ENCODE measurements at regions not wholly inside any gene's neighbourhood (a gene's known extent, or its start where the extent isn't known, plus 50 kb on each side); places are given as distances from the start of the nearest gene placed in this dataset.
"Not testable (repeated sequence)": the region's sequence is repeated elsewhere in the genome, so short reads cannot be mapped to it uniquely, and the experiment has no call there.

DNA sequence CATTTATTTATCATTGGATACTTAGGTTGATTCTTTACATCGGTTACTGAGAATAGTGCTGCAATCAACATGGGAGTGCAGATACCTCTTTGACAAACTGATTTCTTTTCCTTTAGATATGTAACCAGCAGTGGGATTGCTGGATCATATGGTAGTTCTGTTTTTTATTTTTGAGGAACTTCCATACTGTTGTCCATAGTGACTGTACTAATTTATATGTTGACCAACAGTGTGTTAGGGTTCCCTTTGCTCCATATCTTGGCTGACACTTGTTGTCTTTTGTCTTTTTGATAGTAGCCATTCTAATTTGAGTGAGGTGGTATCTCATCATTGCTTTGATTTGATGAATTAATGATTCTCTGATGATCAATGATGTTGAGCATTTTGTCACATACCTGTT lies 137.3 kb upstream of the PITX1 start:
- DNase-seq, result no peak
- Mint-ChIP-seq H3K9me3 (no peaks in the 10 kb centered on the region), H3K27me3 (peaks cover 76% of the 10 kb centered on the region), H3K27ac (no peak overlapping the region), H3K4me1 (no peaks in the 10 kb centered on the region), H3K4me3 (no peak overlapping the region), H3K36me3 (no peaks in the 10 kb centered on the region)
- CTCF ChIA-PET, result no interaction called here

DNA sequence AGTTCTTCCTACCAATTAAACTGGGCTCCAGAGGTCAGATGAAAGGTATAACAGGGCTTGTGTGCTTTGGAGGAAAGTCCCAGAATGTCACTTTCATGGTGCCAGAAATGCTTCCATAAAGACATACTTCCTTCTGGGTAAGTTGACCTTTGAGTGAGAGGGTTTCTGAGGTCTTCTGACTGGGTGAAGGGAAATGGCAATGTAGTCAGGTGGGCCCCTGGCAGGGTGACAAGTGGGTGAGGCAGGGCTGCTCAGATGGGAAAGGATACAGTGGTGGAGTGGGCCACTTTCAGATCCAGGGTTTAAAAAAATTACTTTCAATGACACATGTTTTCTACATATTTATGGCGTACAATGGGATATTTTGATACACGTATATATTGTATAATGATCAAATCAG lies 136.5 kb upstream of the PITX1 start:
- Mint-ChIP-seq H3K36me3 (no peaks in the 10 kb centered on the region), H3K4me1 (no peaks in the 10 kb centered on the region), H3K9me3 (no peaks in the 10 kb centered on the region), H3K27ac (no peak overlapping the region), H3K4me3 (no peak overlapping the region), H3K27me3 (peaks cover 74% of the 10 kb centered on the region)
- no peak for DNase-seq
- CTCF ChIA-PET, result no interaction called here

DNA sequence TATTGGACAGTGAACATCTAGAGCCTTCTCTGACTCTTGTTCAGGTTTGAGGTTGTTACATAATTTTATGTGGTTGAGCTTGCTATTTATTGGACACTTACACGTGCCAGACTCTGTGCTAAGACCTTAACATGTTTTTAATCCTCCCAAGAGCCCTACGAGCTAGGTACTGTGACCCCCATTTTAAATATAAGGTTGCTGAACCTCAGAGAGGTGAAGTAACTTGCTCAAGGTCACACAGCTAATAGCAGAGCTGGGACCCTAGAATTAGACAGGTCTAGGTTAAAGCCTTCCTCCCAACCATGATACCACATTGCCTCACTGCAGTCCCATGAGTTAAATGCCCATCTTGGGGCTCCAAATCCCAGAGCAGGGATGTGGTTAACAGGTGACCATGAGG lies 135.7 kb upstream of the PITX1 start:
- CTCF ChIA-PET, result no interaction called here
- H3K4me3 Mint-ChIP-seq, result no peak overlapping the region
- H3K4me1 Mint-ChIP-seq, result no peaks in the 10 kb centered on the region
- H3K36me3 Mint-ChIP-seq, result no peaks in the 10 kb centered on the region
- no peaks in the 10 kb centered on the region for H3K9me3 Mint-ChIP-seq
- DNase-seq, result no peak
- H3K27ac Mint-ChIP-seq, result no peak overlapping the region
- H3K27me3 Mint-ChIP-seq, result peaks cover 72% of the 10 kb centered on the region

DNA sequence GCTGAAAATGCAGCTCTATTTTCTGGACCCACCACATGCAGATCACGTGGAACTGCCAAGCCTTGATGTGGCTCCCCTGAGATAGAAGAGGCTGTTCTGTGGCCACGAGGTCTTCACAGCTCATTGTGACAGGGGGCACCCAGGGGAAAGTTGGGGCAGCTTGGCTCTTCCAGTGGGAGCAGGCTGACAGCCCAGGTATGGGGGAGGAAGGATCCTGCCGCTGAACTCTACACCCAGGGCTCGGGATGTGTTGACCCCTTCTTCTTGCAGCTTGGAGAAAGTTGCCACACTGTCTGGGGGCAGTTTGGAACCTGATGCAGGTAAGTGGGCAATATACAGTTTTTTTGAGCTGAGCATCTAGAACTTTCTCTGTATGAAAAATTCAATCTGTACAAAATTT lies 133.6 kb upstream of the PITX1 start:
- CTCF ChIA-PET, result no interaction called here

DNA sequence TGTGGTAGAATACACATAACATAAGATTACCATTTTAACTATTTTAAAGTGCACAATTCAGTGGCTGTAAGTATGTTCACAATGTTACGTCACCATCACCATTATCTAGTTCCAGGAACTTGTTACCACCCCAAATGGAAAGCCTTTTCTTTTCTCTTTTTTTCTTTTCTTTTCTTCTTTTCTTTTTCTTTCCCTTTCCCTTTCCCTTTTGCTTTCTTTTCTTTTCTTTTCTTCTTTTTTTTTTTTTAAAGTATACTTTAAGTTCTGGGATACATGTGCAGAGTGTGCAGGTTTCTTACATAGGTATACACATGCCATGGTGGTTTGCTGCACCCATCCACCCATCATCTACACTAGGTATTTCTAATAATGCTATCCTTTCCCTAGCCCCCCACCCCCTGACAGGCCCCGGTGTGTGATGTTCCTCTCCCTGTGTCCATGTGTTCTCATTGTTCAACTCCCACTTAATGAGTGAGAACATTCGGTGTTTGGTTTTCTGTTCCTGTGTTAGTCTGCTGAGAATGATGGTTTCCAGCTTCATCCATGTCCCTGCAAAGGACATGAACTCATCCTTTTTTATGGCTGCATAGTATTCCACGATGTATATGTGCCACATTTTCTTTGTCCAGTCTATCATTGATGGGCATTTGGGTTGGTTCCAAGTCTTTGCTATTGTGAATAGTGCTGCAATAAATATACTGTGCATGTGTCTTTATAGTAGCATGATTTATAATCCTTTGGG lies 131.0 kb upstream of the PITX1 start:
- CTCF ChIA-PET, H3K27ac Mint-ChIP-seq, H3K36me3 Mint-ChIP-seq, H3K4me3 Mint-ChIP-seq, H3K4me1 Mint-ChIP-seq, H3K9me3 Mint-ChIP-seq, DNase-seq: not testable (repeated sequence)
- H3K27me3 Mint-ChIP-seq, result peaks cover 63% of the 10 kb centered on the region

More for the DNA sequence above, 133.6 kb upstream of the PITX1 start:
- no peak for DNase-seq
- Mint-ChIP-seq H3K27me3 (peaks cover 62% of the 10 kb centered on the region), H3K4me1 (no peaks in the 10 kb centered on the region), H3K36me3 (no peaks in the 10 kb centered on the region), H3K9me3 (no peaks in the 10 kb centered on the region), H3K27ac (no peak overlapping the region), H3K4me3 (no peak overlapping the region)

DNA sequence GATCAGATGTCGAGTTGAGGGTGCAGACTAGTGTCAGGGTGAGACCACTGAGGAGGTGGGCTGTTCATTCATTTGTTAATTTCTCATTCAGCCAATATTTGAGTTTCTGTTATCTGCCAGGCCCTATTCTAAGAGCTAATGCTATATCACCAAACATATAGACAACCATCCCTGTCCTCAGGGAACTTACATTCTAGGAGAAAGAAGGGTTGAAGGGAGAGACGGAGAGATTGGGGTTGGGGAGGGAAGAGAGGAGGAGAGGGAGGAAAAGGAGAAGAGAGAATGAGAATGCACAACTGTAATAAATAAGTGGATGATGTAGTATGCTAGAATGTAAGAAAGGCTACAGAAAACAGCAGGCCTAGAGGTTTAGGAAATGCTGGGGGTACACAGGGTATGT lies 129.9 kb upstream of the PITX1 start:
- H3K27ac Mint-ChIP-seq, result no peak overlapping the region
- CTCF ChIA-PET, result no interaction called here
- no peaks in the 10 kb centered on the region for H3K4me1 Mint-ChIP-seq
- DNase-seq, result no peak
- H3K27me3 Mint-ChIP-seq, result peaks cover 62% of the 10 kb centered on the region
- H3K9me3 Mint-ChIP-seq, result peaks cover 6% of the 10 kb centered on the region
- no peaks in the 10 kb centered on the region for H3K36me3 Mint-ChIP-seq
- no peak overlapping the region for H3K4me3 Mint-ChIP-seq

DNA sequence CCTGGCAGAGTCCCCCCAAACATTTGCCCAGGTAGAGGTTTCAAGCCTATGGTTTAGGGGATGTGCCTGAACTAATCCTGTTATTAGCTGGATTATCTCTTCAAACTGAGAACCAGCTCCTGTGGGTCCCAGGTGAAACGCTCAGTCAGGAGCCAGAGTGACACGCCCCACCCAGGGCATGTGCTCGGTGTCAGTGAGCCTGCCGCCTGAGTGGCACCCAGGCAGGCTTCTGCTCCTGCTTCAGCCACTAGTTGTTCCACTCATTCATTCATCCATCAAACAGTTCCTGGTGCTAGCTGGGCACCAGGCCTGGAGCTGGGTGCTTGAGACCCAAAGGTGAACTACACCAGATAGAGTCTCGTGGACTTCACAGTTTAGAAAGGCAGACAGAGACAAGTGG lies 129.4 kb upstream of the PITX1 start:
- peaks cover 57% of the 10 kb centered on the region for H3K27me3 Mint-ChIP-seq

DNA sequence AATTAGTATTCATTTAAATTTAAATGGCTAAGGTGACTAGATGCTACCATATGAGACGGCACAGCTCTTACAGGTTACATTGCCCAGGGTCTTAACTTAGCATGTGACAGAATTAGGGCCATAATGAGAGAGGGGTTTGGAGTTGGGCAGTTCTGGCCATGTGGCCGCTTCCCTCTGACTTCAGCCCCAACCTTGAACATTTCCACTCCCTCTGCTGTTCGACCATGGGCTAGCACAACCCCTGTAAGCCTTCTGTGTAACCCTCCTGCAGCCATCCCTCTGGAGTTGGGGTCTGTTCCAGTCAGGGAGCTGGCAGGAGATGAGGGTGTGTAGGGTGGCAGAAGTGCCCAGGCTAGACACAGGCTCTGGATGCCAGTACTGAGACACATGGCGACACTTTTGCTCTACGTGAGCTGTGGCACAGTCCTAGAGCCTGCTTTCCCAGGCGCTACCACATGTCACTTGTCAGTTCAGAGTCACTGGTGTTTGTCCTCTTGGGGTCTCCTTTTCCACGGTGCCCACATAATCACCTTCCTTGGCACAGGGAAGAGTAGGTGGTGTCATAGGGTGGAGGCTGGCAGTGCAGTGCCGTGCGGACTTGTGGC lies 128.7 kb upstream of the PITX1 start:
- Mint-ChIP-seq H3K4me1 (no peaks in the 10 kb centered on the region), H3K4me3 (no peak overlapping the region), H3K27me3 (peaks cover 53% of the 10 kb centered on the region), H3K36me3 (no peaks in the 10 kb centered on the region), H3K27ac (no peak overlapping the region), H3K9me3 (peaks cover 10% of the 10 kb centered on the region)
- no peak for DNase-seq
- CTCF ChIA-PET, result no interaction called here

More for the DNA sequence above, 129.4 kb upstream of the PITX1 start:
- CTCF ChIA-PET, result no interaction called here
- no peak for DNase-seq
- no peaks in the 10 kb centered on the region for H3K36me3 Mint-ChIP-seq
- H3K27ac Mint-ChIP-seq, result no peak overlapping the region
- peaks cover 7% of the 10 kb centered on the region for H3K9me3 Mint-ChIP-seq
- H3K4me3 Mint-ChIP-seq, result no peak overlapping the region
- no peaks in the 10 kb centered on the region for H3K4me1 Mint-ChIP-seq

DNA sequence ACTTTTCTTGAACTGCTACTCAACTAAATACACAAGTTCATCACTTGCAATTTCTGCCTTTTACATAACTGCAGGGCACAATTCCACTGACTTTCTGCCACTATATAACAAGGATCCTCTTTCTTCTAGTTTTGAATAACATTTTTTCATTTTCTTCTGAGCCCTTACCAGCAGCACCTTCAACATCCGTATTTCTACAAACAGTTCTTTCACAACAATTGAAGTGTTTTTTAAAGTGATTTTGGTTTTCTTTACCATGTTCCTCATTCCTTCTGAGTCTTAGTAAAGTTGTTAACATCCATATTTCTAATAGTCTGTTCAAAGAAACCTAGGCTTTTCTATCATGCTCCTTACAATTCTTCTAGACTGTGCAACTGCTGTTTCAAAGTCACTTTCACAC lies 127.2 kb upstream of the PITX1 start:
- CTCF ChIA-PET, result no interaction called here
- H3K9me3 Mint-ChIP-seq, result peaks cover 11% of the 10 kb centered on the region
- H3K27me3 Mint-ChIP-seq, result peaks cover 39% of the 10 kb centered on the region
- H3K4me3 Mint-ChIP-seq, result no peak overlapping the region
- DNase-seq, result no peak
- no peaks in the 10 kb centered on the region for H3K36me3 Mint-ChIP-seq
- no peaks in the 10 kb centered on the region for H3K4me1 Mint-ChIP-seq
- no peak overlapping the region for H3K27ac Mint-ChIP-seq

DNA sequence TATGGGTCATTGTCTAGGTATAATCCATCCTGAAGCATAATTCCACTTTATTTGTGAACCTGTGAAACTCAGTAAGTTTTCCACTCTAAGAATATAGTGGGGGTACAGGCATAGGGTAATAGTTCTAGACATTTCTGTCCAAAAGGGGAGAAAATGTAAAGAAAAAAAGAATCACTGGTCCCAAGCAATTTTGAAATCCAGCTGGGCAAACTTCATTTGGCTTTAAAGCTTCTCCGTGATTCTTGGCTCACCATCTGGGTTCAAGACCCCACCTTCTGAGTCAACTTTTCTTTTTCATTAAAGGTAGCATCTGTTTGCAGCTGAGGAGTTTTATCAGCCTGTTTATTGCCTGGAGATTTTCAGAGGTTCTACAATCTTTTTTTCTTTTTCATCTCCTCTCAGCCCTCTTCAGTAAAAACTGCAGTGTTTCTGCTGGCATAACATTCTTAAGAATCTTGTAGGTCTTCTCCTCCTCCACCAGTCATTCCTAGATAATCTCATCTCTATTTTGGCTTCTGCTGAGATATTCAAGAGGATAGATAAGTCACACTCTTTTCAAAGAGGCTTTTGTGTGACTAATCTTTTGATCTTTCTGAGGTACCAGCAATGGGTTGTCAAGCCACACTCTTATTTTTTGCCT lies 126.1 kb upstream of the PITX1 start:
- peaks cover 41% of the 10 kb centered on the region for H3K27me3 Mint-ChIP-seq
- CTCF ChIA-PET, result no interaction called here

DNA sequence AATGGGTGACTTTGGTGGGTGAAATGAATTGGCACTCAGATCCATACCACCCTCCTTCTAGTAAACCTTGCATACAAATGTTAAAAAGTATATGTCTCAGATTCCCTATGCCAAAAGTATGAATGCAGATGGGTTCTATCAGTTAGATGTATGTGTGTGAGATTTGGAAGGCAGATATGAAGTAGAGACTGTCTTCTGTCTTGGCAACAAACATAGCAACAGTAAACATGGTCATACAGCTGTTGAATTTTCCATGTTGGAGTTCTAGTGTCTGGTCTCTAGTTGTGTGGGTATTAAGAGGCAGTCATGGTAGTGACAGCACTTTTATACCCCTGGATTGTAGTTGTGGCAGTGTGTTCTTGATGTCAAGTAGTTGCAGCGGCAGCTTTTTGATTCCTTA lies 125.6 kb upstream of the PITX1 start:
- H3K4me3 Mint-ChIP-seq, result no peak overlapping the region
- H3K36me3 Mint-ChIP-seq, result no peaks in the 10 kb centered on the region
- peaks cover 41% of the 10 kb centered on the region for H3K27me3 Mint-ChIP-seq
- no peak overlapping the region for H3K27ac Mint-ChIP-seq
- H3K9me3 Mint-ChIP-seq, result peaks cover 13% of the 10 kb centered on the region
- H3K4me1 Mint-ChIP-seq, result no peaks in the 10 kb centered on the region
- CTCF ChIA-PET, result no interaction called here
- no peak for DNase-seq

More for the DNA sequence above, 126.1 kb upstream of the PITX1 start:
- H3K27ac Mint-ChIP-seq, result no peak overlapping the region
- no peak overlapping the region for H3K4me3 Mint-ChIP-seq
- H3K4me1 Mint-ChIP-seq, result no peaks in the 10 kb centered on the region
- H3K9me3 Mint-ChIP-seq, result peaks cover 13% of the 10 kb centered on the region
- H3K36me3 Mint-ChIP-seq, result no peaks in the 10 kb centered on the region
- no peak for DNase-seq

DNA sequence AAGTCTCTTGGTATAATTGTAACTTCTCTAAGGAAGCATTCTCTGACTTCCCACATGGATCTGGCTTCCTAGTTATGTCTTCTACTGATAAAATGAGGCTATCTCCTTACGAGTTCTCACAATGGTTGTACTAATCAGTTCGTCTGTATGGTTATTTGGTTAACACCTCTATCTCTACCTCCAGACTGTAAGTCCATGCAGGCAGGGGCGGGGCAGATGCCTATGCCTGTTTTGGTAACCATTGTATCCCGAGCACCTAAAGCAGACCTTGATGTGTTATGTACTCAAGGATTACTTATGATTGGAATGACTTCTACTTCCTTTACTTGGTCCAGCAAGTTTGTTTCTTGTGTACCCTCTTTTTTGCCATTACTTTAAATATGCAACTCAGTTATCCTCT lies 125.0 kb upstream of the PITX1 start:
- Mint-ChIP-seq H3K4me1 (no peaks in the 10 kb centered on the region), H3K27ac (no peak overlapping the region), H3K9me3 (peaks cover 13% of the 10 kb centered on the region), H3K36me3 (no peaks in the 10 kb centered on the region), H3K4me3 (no peak overlapping the region), H3K27me3 (peaks cover 39% of the 10 kb centered on the region)
- CTCF ChIA-PET, result no interaction called here
- DNase-seq, result no peak

DNA sequence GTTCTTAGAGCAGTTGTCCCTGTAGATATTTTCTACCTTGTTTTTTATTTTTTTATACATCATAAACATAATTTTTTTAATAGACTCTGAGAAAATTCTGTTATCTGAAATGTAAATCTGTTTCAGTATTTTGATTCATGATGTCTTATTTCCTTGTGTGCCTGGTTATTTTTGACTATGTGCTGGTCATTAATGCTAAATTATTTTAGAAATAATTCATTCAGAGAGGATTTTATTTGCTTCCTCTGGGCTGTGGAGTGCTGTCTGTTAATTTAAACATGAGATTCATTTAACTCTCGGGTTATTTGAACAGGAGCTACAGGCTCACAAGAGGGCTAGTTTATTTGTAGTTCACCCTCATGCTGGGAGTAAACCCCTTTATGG lies 124.3 kb upstream of the PITX1 start:
- CTCF ChIA-PET, result no interaction called here
- Mint-ChIP-seq H3K36me3 (no peaks in the 10 kb centered on the region), H3K27ac (no peak overlapping the region), H3K4me3 (no peak overlapping the region), H3K4me1 (no peaks in the 10 kb centered on the region), H3K27me3 (peaks cover 40% of the 10 kb centered on the region), H3K9me3 (peaks cover 13% of the 10 kb centered on the region)
- DNase-seq, result no peak

DNA sequence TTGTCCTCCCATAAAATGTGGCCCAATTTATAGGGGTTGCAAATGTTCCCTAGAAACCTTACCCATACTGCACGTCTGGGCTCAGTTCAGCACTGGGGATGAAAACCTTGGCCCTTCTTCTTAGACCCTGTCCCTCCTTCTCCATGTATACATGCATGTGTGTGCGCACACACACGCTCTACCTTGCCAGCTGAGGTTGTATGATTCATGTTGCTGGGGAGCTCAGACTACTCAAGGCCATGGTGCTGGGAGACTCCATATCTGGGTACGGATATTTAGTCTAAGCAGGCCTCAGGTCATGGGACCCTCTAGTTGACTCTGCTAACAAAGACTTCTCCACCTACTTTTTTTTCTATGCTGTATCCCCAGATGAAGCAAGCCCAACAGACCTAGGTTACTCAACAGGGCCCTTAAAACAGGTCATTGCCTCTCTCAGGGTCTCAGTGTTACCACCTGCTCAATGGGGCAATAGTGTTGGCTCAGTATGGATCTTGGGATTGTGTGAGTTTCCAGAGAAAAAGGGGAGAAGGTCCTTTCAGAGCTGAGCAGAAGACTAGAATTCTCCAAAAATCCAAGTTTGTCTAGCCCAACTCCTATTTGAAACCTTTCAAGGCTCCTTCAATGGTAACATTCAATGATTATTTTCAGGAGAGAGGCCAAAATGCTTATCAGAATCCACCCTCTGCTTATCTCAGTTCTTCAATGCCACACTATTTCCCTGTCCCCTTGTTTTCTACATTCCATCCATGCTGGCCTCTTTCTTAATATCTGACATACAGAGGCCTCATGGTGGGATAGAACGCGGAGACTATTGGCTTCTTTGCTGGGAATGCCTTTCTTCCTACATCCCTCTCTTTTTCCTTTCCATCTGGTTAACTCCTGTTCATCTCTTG lies 123.6 kb upstream of the PITX1 start:
- DNase-seq, result no peak
- H3K27ac Mint-ChIP-seq, result no peak overlapping the region
- H3K4me1 Mint-ChIP-seq, result no peaks in the 10 kb centered on the region
- CTCF ChIA-PET, result no interaction called here
- H3K9me3 Mint-ChIP-seq, result peaks cover 13% of the 10 kb centered on the region
- peaks cover 34% of the 10 kb centered on the region for H3K27me3 Mint-ChIP-seq
- no peak overlapping the region for H3K4me3 Mint-ChIP-seq
- no peaks in the 10 kb centered on the region for H3K36me3 Mint-ChIP-seq

Data from activated naive CD4-positive, alpha-beta T cell treated with anti-CD3 and anti-CD28 coated beads, Interleukin-2, amount 10 ng/mL, durations not matched to agents 7 days and 5 days (primary cell).